ENCODE measurements at regions not wholly inside any gene's neighbourhood (a gene's known extent, or its start where the extent isn't known, plus 50 kb on each side); places are given as distances from the start of the nearest gene placed in this dataset.

GRCh38 chr4:136920092-136920881 is 612.0 kb downstream of the PCDH18 start:
- dilution Hi-C loops (cut with HindIII; ENCODE audit: low sequenced_read_pairs, unreplicated experiment) (no loop called here), intact Hi-C loops (cut with micrococcal nuclease) (no loop called here), in situ Hi-C loops (cut with MboI; ENCODE audit: low sequenced_read_pairs) (no loop called here)
- H4K8ac ChIP-seq (ENCODE audit: low read depth in 2 of 2, low read length in 2 of 2) = no peak overlapping the region
- H3K4ac ChIP-seq (ENCODE audit: low read depth, low read length) = no peak overlapping the region
- H3K36me3 ChIP-seq (ENCODE audit: control insufficient read depth, insufficient read depth, low read length) = no peaks in the 10 kb centered on the region
- no peaks in the 10 kb centered on the region for H3K9me1 ChIP-seq (ENCODE audit: insufficient read depth, low read length)
- no peak overlapping the region for H2BK5ac ChIP-seq (ENCODE audit: low read depth, low read length, poor library complexity, severe bottlenecking)
- H3K4me1 ChIP-seq (ENCODE audit: control insufficient read depth, insufficient read depth, low read length) = no peaks in the 10 kb centered on the region
- no peaks in the 10 kb centered on the region for H3K79me1 ChIP-seq (ENCODE audit: low read depth in 1 of 2, low read length in 2 of 2)
- H2AK9ac ChIP-seq (replicated peaks; ENCODE audit: low read depth, low read length, poor library complexity) = no peak overlapping the region
- H2BK20ac ChIP-seq (ENCODE audit: low read depth, low read length) = no peak overlapping the region
- no peak overlapping the region for H3K23ac ChIP-seq (ENCODE audit: low read depth, low read length)
- H3K14ac ChIP-seq (replicated peaks; ENCODE audit: low read depth, low read length) = no peak overlapping the region
- no peak overlapping the region for H4K91ac ChIP-seq (ENCODE audit: insufficient read depth, low read depth, low read length)
- H3K27me3 ChIP-seq (ENCODE audit: control insufficient read depth, insufficient read depth, low read length) = no peaks in the 10 kb centered on the region
- TF ChIP-seq ELK1 (IDR thresholded peaks at IDR 0.05; ENCODE audit: borderline replicate concordance, low read depth, low read length) = no peak
- TF ChIP-seq MAZ (IDR thresholded peaks at IDR 0.05; ENCODE audit: borderline replicate concordance, low read depth, low read length) = no peak
- TF ChIP-seq NFE2L2 (IDR thresholded peaks at IDR 0.05; ENCODE audit: low read depth, low read length) = no peak
- TF ChIP-seq MXI1 (IDR thresholded peaks at IDR 0.05; ENCODE audit: borderline replicate concordance, low read depth, low read length) = no peak
- H2BK15ac ChIP-seq (ENCODE audit: low read depth, low read length) = no peak overlapping the region
- BruUV-seq (replicated peaks) = no TSS peak
- H4K5ac ChIP-seq (ENCODE audit: low read depth, low read length) = no peak overlapping the region
- WGBS, 2 experiments (ENCODE audit: extremely low coverage in 2 of 2, insufficient read length in 1 of 2) = no CpG with 5 or more reads among the region's 1 CpG
- no peaks in the 10 kb centered on the region for H3K9me3 ChIP-seq (ENCODE audit: control insufficient read depth, insufficient read depth, low read length)
- no peaks in the 10 kb centered on the region for H4K20me1 ChIP-seq (ENCODE audit: insufficient read depth, low read length)
- DNase-seq (no peak), ATAC-seq (ENCODE audit: low read depth) (no peak)
- H2AFZ ChIP-seq (replicated peaks; ENCODE audit: low read length, poor library complexity) = no peak overlapping the region
- no peak overlapping the region for H3K56ac ChIP-seq (ENCODE audit: extremely low read depth, insufficient read depth, low read length)
- H3K4me3 ChIP-seq (ENCODE audit: insufficient read depth, low read depth, low read length) = no peak overlapping the region
- no peak overlapping the region for H3K18ac ChIP-seq (ENCODE audit: low read depth, low read length)
- H3K27ac ChIP-seq (ENCODE audit: insufficient read depth, low read length) = no peak overlapping the region
- CTCF ChIA-PET = interaction anchor here (0.8 kb wide), 1 partner anchor 18 kb away, joined by 3 read pairs; no protein-coding TSS in a partner anchor
- no peak overlapping the region for H2AK5ac ChIP-seq (ENCODE audit: low read depth, low read length)
- H3K9ac ChIP-seq (ENCODE audit: low read depth, low read length) = no peak overlapping the region
- H3K4me2 ChIP-seq (ENCODE audit: low read depth, low read length) = no peak overlapping the region
- POLR2A ChIA-PET (ENCODE audit: unreplicated experiment) = no interaction called here
- no peak overlapping the region for H2BK120ac ChIP-seq (ENCODE audit: low read depth, low read length)

Measured in IMR-90 (cell line).